ENCODE measurements at regions not wholly inside any gene's neighbourhood (a gene's known extent, or its start where the extent isn't known, plus 50 kb on each side); places are given as distances from the start of the nearest gene placed in this dataset.

GRCh38 chr6:71457929-71458328 lies 169.3 kb downstream of the OGFRL1 start:
- Histone ChIP-seq H3K4me3 (no peak overlapping the region), H3K36me3 (no peaks in the 10 kb centered on the region), H3K4me1 (no peaks in the 10 kb centered on the region), H3K27ac (no peak overlapping the region), H3K27me3 (no peaks in the 10 kb centered on the region), H3K9me3 (no peaks in the 10 kb centered on the region)
- intact Hi-C loops (cut with DNase I; ENCODE audit: low total_unique reads): no loop called here
- TF ChIP-seq CTCF (IDR thresholded peaks at IDR 0.05) (no peak), POLR2A (IDR thresholded peaks at IDR 0.05) (no peak)
- no peak for DNase-seq

- Histone ChIP-seq H3K4me1 (no peaks in the 10 kb centered on the region), H3K36me3 (no peaks in the 10 kb centered on the region), H3K4me3 (no peak overlapping the region), H3K27ac (no peak overlapping the region), H3K9me3 (no peaks in the 10 kb centered on the region), H3K27me3 (no peaks in the 10 kb centered on the region)
- intact Hi-C loops (cut with DNase I; ENCODE audit: low total_unique reads): no loop called here
- TF ChIP-seq POLR2A (IDR thresholded peaks at IDR 0.05) (no peak), CTCF (IDR thresholded peaks at IDR 0.05) (no peak)
- no peak for DNase-seq
Observed at GRCh38 chr6:71459162-71459561, 170.6 kb downstream of the OGFRL1 start.

- H3K9me3 ChIP-seq: no peaks in the 10 kb centered on the region
- no peak overlapping the region for H3K27ac ChIP-seq
- TF ChIP-seq CTCF (IDR thresholded peaks at IDR 0.05) (no peak), POLR2A (IDR thresholded peaks at IDR 0.05) (no peak)
Observed at GRCh38 chr6:71460933-71461332, 172.3 kb downstream of the OGFRL1 start.

GRCh38 chr6:71463061-71463460 lies 174.4 kb downstream of the OGFRL1 start:
- no peaks in the 10 kb centered on the region for H3K4me1 ChIP-seq
- H3K27ac ChIP-seq: no peak overlapping the region
- H3K36me3 ChIP-seq: no peaks in the 10 kb centered on the region
- no peaks in the 10 kb centered on the region for H3K27me3 ChIP-seq
- intact Hi-C loops (cut with DNase I; ENCODE audit: low total_unique reads): no loop called here
- DNase-seq: no peak
- TF ChIP-seq POLR2A (IDR thresholded peaks at IDR 0.05) (no peak), CTCF (IDR thresholded peaks at IDR 0.05) (no peak)
- H3K9me3 ChIP-seq: no peaks in the 10 kb centered on the region
- no peak overlapping the region for H3K4me3 ChIP-seq

More at GRCh38 chr6:71460933-71461332, 172.3 kb downstream of the OGFRL1 start:
- Histone ChIP-seq H3K4me3 (no peak overlapping the region), H3K27me3 (no peaks in the 10 kb centered on the region), H3K36me3 (no peaks in the 10 kb centered on the region), H3K4me1 (no peaks in the 10 kb centered on the region)
- intact Hi-C loops (cut with DNase I; ENCODE audit: low total_unique reads): no loop called here
- no peak for DNase-seq

GRCh38 chr6:71465096-71465495 lies 176.5 kb downstream of the OGFRL1 start:
- no peaks in the 10 kb centered on the region for H3K9me3 ChIP-seq
- intact Hi-C loops (cut with DNase I; ENCODE audit: low total_unique reads): no loop called here
- no peak overlapping the region for H3K27ac ChIP-seq
- DNase-seq: no peak
- no peaks in the 10 kb centered on the region for H3K36me3 ChIP-seq
- TF ChIP-seq CTCF (IDR thresholded peaks at IDR 0.05) (no peak), POLR2A (IDR thresholded peaks at IDR 0.05) (no peak)
- H3K4me1 ChIP-seq: no peaks in the 10 kb centered on the region
- H3K27me3 ChIP-seq: no peaks in the 10 kb centered on the region
- no peak overlapping the region for H3K4me3 ChIP-seq

Data from uterus (tissue), 3 donors.